WTC11 (cell line): ENCODE measurements at regions not wholly inside any gene's neighbourhood (a gene's known extent, or its start where the extent isn't known, plus 50 kb on each side); places are given as distances from the start of the nearest gene placed in this dataset.

Experiments used
- ATAC-seq: fragments of 200-7000 bp; cut with Tn5 transposase; 2 replicates; pipeline ENCODE4 v1.10.0; 2021; ENCODE audit warnings: mild to moderate bottlenecking, moderate library complexity
- CTCF ChIA-PET: fragments of 300-600 bp; sonication (Branson Sonifier 250); formaldehyde crosslinking; loops from one replicate; lab custom pipeline; 2021; ENCODE audit warnings: antibody characterized with exemption; lab: Charles Lee
- POLR2A ChIA-PET: fragments of 350-600 bp; sonication (Branson Sonifier 250); formaldehyde crosslinking; loops from one replicate; lab custom pipeline; 2021; ENCODE audit warnings: antibody characterized with exemption; lab: Charles Lee
- DNase-seq: peaks from one replicate; pipeline ENCODE4 v3.0.0; 2021; ENCODE audit warnings: low spot score
- H3K27ac Mint-ChIP-seq: 2 replicates; pipeline ENCODE4 v1.8.0; 2021; ENCODE audit warnings: mixed read lengths
- H3K27me3 Mint-ChIP-seq: 2 replicates; pipeline ENCODE4 v1.8.0; 2021; ENCODE audit warnings: low read depth, mild to moderate bottlenecking, moderate library complexity, mixed read lengths
- H3K36me3 Mint-ChIP-seq: 2 replicates; pipeline ENCODE4 v1.8.0; 2021; ENCODE audit warnings: mixed read lengths
- H3K4me1 Mint-ChIP-seq: 2 replicates; pipeline ENCODE4 v1.8.0; 2022; ENCODE audit warnings: mixed read lengths
- H3K4me3 Mint-ChIP-seq: 2 replicates; pipeline ENCODE4 v1.8.0; 2021; ENCODE audit warnings: mild to moderate bottlenecking, moderate library complexity, mixed read lengths
- H3K9me3 Mint-ChIP-seq: 2 replicates; pipeline ENCODE4 v1.8.0; 2021; ENCODE audit warnings: mixed read lengths
- ELF4 ChIP-seq: sonication (generic); formaldehyde crosslinking; IDR thresholded peaks from 2 replicates; pipeline ENCODE4 v1.8.1; 2022; ENCODE audit warnings: low read depth, mild to moderate bottlenecking, moderate library complexity, missing genetic modification reagents
- FOXJ3 ChIP-seq: sonication (generic); formaldehyde crosslinking; IDR thresholded peaks from 2 replicates; pipeline ENCODE4 v1.9.0; 2021; ENCODE audit warnings: missing genetic modification reagents, mild to moderate bottlenecking, borderline replicate concordance
- IRF2 ChIP-seq: sonication (generic); formaldehyde crosslinking; IDR thresholded peaks from 2 replicates; pipeline ENCODE4 v1.8.0; 2022; ENCODE audit warnings: low read depth, missing genetic modification reagents, borderline replicate concordance
- NFATC4 ChIP-seq: fragments of 250-450 bp; sonication (Bioruptor Pico); IDR thresholded peaks from 2 replicates; pipeline ENCODE4 v1.9.0; 2021; ENCODE audit warnings: mild to moderate bottlenecking
- ZNF317 ChIP-seq: sonication (generic); formaldehyde crosslinking; IDR thresholded peaks from 2 replicates; pipeline ENCODE4 v1.8.1; 2023; ENCODE audit warnings: low read depth, mild to moderate bottlenecking, moderate library complexity, missing genetic modification reagents, borderline replicate concordance
- ZNF423 ChIP-seq: fragments of 250-450 bp; sonication (Bioruptor Pico); IDR thresholded peaks from 2 replicates; pipeline ENCODE4 v2.1.2; 2022; ENCODE audit warnings: mild to moderate bottlenecking, moderate library complexity
- TF ChIP-seq, protein P1 (sequence below): fragments of 250-450 bp; sonication (Bioruptor Pico); conservative IDR thresholded peaks from 2 replicates; pipeline ENCODE4 v1.9.0; 2021; ENCODE audit warnings: mild to moderate bottlenecking
- TF ChIP-seq, protein P2 (sequence below): fragments of 200-600 bp; IDR thresholded peaks from 2 replicates; pipeline ENCODE4 v1.8.0; 2022; ENCODE audit warnings: antibody characterized with exemption
- TF ChIP-seq, protein P3 (sequence below): sonication (generic); formaldehyde crosslinking; IDR thresholded peaks from 2 replicates; pipeline ENCODE4 v1.8.1; 2023; ENCODE audit warnings: mild to moderate bottlenecking, missing genetic modification reagents
- TF ChIP-seq, protein P4 (sequence below): sonication (generic); formaldehyde crosslinking; IDR thresholded peaks from 2 replicates; pipeline ENCODE4 v1.8.1; 2022; ENCODE audit warnings: low read depth, mild to moderate bottlenecking, moderate library complexity, missing genetic modification reagents, borderline replicate concordance

DNA sequence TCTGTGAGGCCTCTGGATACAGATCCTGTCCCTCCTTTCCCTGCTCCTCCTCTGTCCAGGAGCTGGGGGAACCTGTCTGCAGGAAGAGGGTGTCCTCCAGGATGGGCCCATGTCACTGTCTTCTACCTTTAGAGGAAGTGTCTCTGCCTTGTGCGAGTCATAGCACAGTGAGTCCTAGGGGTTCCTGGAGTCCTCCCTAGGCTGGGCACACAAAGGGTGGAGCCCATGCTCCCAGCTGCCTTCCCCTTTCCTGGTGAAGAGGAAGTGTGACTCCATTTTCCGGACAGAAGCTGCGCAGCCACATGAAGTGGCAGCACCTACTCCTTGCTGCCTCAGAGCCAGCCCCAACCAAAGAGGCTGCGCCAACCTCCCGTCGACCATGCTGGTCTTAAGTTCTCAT lies 112.2 kb downstream of the CTTN start:
- TF ChIP-seq ZNF423 (CRISPR knock-in tag): no peak
- TF ChIP-seq, protein P1, sequence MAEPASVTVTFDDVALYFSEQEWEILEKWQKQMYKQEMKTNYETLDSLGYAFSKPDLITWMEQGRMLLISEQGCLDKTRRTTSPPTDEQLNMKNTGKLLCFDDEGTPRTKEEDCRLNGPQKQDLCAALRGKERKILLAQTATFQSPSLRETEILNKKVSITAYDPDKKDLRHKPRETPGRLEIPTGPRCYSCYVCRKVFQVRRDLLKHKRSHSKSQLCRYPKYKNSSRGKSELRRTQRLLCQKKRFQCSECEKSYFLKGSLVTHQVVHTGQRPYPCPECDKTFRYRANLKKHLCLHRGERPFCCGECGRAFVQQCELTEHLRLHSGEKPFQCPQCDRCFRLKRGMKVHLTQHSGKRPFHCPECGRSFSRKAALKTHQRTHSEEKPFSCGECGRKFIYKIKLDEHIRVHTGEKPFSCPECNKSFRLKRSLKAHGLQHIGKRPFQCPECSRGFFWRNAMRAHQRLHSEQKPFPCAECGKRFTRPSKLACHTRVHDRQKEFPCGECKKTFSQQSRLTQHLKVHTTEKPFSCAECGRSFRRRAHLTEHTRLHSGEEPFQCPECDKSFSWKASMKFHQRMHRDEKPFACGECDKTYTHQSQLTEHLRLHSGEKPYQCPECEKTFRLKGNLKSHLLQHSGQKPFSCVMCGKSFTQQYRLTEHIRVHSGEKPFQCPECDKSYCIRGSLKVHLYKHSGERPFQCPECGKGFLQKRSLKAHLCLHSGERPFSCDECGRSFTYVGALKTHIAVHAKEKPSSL (CRISPR knock-in tag): no peak
- ATAC-seq: no peak
- POLR2A ChIA-PET: interaction anchor here (0.6 to 1.3 kb wide), 2 partner anchors 14 to 53 kb away, joined by 3 read pairs; no protein-coding TSS in a partner anchor
- H3K27me3 Mint-ChIP-seq: no peaks in the 10 kb centered on the region; the same call in none of the 2 replicates
- no peak overlapping the region for H3K4me3 Mint-ChIP-seq
- peaks cover 11% of the 10 kb centered on the region for H3K36me3 Mint-ChIP-seq
- peaks cover 25% of the 10 kb centered on the region for H3K9me3 Mint-ChIP-seq
- CTCF ChIA-PET: interaction anchor here (0.5 to 3.7 kb wide), 13 partner anchors 10 to 252 kb away, joined by 3 to 32 read pairs (median 10); no protein-coding TSS in a partner anchor
- H3K4me1 Mint-ChIP-seq: peaks cover 17% of the 10 kb centered on the region
- H3K27ac Mint-ChIP-seq: no peak overlapping the region
- DNase-seq: no peak

DNA sequence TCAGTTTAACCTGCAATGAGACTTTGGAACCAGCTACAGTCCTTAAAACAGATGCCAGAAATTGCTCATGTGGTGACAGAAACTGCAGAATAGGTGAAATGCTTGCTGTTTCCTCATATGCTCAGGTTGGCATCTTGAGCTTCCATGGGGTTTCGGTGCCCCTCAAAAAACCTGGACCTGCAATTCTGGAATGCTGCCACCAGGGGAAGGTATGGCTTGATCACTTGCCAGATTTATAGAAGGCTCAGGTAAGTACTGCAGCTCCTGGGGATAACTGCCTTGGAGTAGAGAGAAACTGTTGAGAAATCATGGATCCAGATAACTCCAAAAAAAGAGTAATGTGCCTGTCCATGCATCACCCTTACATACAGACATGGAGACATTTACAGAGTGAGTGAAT lies 113.0 kb downstream of the CTTN start:
- ChIA-PET POLR2A (interaction anchor here (1.3 kb wide), 1 partner anchor 13 kb away, joined by 3 read pairs; no protein-coding TSS in a partner anchor), CTCF (interaction anchor here (0.5 to 3.7 kb wide), 42 partner anchors 8 to 552 kb away, joined by 3 to 32 read pairs (median 4); no protein-coding TSS in a partner anchor)
- H3K4me3 Mint-ChIP-seq: no peak overlapping the region
- peak; percentile 80 for ATAC-seq
- peak; percentile 62 for DNase-seq
- H3K4me1 Mint-ChIP-seq: peaks cover 17% of the 10 kb centered on the region
- TF ChIP-seq, protein P2, sequence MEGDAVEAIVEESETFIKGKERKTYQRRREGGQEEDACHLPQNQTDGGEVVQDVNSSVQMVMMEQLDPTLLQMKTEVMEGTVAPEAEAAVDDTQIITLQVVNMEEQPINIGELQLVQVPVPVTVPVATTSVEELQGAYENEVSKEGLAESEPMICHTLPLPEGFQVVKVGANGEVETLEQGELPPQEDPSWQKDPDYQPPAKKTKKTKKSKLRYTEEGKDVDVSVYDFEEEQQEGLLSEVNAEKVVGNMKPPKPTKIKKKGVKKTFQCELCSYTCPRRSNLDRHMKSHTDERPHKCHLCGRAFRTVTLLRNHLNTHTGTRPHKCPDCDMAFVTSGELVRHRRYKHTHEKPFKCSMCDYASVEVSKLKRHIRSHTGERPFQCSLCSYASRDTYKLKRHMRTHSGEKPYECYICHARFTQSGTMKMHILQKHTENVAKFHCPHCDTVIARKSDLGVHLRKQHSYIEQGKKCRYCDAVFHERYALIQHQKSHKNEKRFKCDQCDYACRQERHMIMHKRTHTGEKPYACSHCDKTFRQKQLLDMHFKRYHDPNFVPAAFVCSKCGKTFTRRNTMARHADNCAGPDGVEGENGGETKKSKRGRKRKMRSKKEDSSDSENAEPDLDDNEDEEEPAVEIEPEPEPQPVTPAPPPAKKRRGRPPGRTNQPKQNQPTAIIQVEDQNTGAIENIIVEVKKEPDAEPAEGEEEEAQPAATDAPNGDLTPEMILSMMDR: peak; percentile 56; the same call in 1 of the 2 replicates
- no peak for TF ChIP-seq FOXJ3 (CRISPR knock-in tag)
- H3K9me3 Mint-ChIP-seq: peaks cover 25% of the 10 kb centered on the region
- no peak overlapping the region for H3K27ac Mint-ChIP-seq
- no peaks in the 10 kb centered on the region; the same call in none of the 2 replicates for H3K27me3 Mint-ChIP-seq
- H3K36me3 Mint-ChIP-seq: peaks cover 11% of the 10 kb centered on the region

DNA sequence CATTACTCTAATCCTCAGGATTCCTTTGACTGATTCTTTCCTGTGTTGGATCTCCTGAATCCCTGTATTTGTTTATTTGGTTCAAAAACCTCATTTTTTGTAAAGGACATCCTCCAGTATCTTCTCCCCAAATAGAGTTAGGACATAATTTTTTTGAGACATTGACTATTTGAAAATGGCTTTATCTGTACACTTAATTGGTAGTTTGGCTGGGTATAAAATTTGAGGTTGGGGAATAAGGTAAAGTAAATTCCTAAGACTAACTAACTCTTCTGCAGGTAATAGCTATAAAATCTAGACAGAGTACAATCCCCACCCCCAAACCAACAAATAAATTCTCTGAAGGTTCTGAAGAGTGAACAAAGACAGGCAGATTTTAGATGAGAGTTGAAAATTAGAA lies 114.4 kb downstream of the CTTN start:
- Mint-ChIP-seq H3K27me3 (no peaks in the 10 kb centered on the region; the same call in none of the 2 replicates), H3K9me3 (peaks cover 25% of the 10 kb centered on the region), H3K36me3 (peaks cover 11% of the 10 kb centered on the region), H3K4me3 (no peak overlapping the region), H3K4me1 (peaks cover 17% of the 10 kb centered on the region), H3K27ac (no peak overlapping the region)
- CTCF ChIA-PET: interaction anchor here (1.2 to 2.1 kb wide), 5 partner anchors 9 to 115 kb away, joined by 3 to 18 read pairs (median 4); no protein-coding TSS in a partner anchor
- POLR2A ChIA-PET: no interaction called here
- DNase-seq (no peak), ATAC-seq (no peak)
- TF ChIP-seq IRF2 (CRISPR knock-in tag): no peak
- no peak for TF ChIP-seq ELF4 (CRISPR knock-in tag)
- TF ChIP-seq, protein P3, sequence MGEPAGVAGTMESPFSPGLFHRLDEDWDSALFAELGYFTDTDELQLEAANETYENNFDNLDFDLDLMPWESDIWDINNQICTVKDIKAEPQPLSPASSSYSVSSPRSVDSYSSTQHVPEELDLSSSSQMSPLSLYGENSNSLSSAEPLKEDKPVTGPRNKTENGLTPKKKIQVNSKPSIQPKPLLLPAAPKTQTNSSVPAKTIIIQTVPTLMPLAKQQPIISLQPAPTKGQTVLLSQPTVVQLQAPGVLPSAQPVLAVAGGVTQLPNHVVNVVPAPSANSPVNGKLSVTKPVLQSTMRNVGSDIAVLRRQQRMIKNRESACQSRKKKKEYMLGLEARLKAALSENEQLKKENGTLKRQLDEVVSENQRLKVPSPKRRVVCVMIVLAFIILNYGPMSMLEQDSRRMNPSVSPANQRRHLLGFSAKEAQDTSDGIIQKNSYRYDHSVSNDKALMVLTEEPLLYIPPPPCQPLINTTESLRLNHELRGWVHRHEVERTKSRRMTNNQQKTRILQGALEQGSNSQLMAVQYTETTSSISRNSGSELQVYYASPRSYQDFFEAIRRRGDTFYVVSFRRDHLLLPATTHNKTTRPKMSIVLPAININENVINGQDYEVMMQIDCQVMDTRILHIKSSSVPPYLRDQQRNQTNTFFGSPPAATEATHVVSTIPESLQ: no peak
- TF ChIP-seq NFATC4 (CRISPR knock-in tag): no peak
- TF ChIP-seq, protein P4, sequence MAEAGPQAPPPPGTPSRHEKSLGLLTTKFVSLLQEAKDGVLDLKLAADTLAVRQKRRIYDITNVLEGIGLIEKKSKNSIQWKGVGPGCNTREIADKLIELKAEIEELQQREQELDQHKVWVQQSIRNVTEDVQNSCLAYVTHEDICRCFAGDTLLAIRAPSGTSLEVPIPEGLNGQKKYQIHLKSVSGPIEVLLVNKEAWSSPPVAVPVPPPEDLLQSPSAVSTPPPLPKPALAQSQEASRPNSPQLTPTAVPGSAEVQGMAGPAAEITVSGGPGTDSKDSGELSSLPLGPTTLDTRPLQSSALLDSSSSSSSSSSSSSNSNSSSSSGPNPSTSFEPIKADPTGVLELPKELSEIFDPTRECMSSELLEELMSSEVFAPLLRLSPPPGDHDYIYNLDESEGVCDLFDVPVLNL (CRISPR knock-in tag): no peak
- TF ChIP-seq ZNF317 (CRISPR knock-in tag): no peak
- TF ChIP-seq, protein P1 (CRISPR knock-in tag): no peak
